GM20000 (cell line): ENCODE measurements at regions not wholly inside any gene's neighbourhood (a gene's known extent, or its start where the extent isn't known, plus 50 kb on each side); places are given as distances from the start of the nearest gene placed in this dataset.

Experiments
- DNase-seq: peaks from one replicate; pipeline ENCODE4 v3.0.0; 2012; ENCODE audit warnings: low spot score
- CTCF ChIP-seq: IDR thresholded peaks from 2 replicates; pipeline ENCODE4 v1.5.1; 2012; ENCODE audit warnings: mild to moderate bottlenecking, control low read depth; ENCODE audit errors: extremely low read depth, missing control alignments

- TF ChIP-seq CTCF = no peak
- DNase-seq = no peak
Measured at GRCh38 chr5:15406478-15406877, 93.5 kb upstream of the FBXL7 start.

- no peak for DNase-seq
- TF ChIP-seq CTCF = no peak
Measured at GRCh38 chr5:15393146-15393545, 106.8 kb upstream of the FBXL7 start.

- no peak for DNase-seq
Measured at GRCh38 chr5:15391704-15392397, 108.1 kb upstream of the FBXL7 start.

GRCh38 chr5:15388866-15389265 lies 111.1 kb upstream of the FBXL7 start:
- no peak for DNase-seq
- no peak for TF ChIP-seq CTCF

More at GRCh38 chr5:15391704-15392397, 108.1 kb upstream of the FBXL7 start:
- no peak for TF ChIP-seq CTCF

- no peak for TF ChIP-seq CTCF
- DNase-seq = no peak
Measured at GRCh38 chr5:15387931-15388524, 112.0 kb upstream of the FBXL7 start.

GRCh38 chr5:15386122-15386521 lies 113.9 kb upstream of the FBXL7 start:
- no peak for TF ChIP-seq CTCF
- no peak for DNase-seq

- no peak for TF ChIP-seq CTCF
- no peak for DNase-seq
Measured at GRCh38 chr5:15385553-15385952, 114.4 kb upstream of the FBXL7 start.
